ENCODE measurements at regions not wholly inside any gene's neighbourhood (a gene's known extent, or its start where the extent isn't known, plus 50 kb on each side); places are given as distances from the start of the nearest gene placed in this dataset.

- Histone ChIP-seq H3K4me3 (ENCODE audit: low read depth, low read length) (no peak overlapping the region), H3K9me3 (ENCODE audit: control insufficient read depth, insufficient read depth, low read length) (no peaks in the 10 kb centered on the region), H3K27ac (ENCODE audit: low read depth, low read length) (no peak overlapping the region), H3K27me3 (ENCODE audit: control insufficient read depth, insufficient read depth, low read length) (no peaks in the 10 kb centered on the region)
- DNase-seq (ENCODE audit: low read depth, low spot score), result no peak
- CTCF ChIA-PET, result no interaction called here
- POLR2A ChIA-PET, result no interaction called here
- no peak for TF ChIP-seq CTCF (IDR thresholded peaks at IDR 0.05; ENCODE audit: low read depth, low read length)
Observed at GRCh38 chr9:87122947-87123685, 175.8 kb upstream of the GAS1 start.

GRCh38 chr9:87123830-87124229, 176.5 kb upstream of the GAS1 start:
- Histone ChIP-seq H3K27me3 (ENCODE audit: control insufficient read depth, insufficient read depth, low read length) (no peaks in the 10 kb centered on the region), H3K4me3 (ENCODE audit: low read depth, low read length) (no peak overlapping the region), H3K27ac (ENCODE audit: low read depth, low read length) (no peak overlapping the region), H3K9me3 (ENCODE audit: control insufficient read depth, insufficient read depth, low read length) (no peaks in the 10 kb centered on the region)
- TF ChIP-seq CTCF (IDR thresholded peaks at IDR 0.05; ENCODE audit: low read depth, low read length), result no peak
- ChIA-PET POLR2A (no interaction called here), CTCF (interaction anchor here (0.5 kb wide), 1 partner anchor 504 kb away, joined by 3 read pairs; no protein-coding TSS in a partner anchor)
- no peak for DNase-seq (ENCODE audit: low read depth, low spot score)

GRCh38 chr9:87125819-87126218, 178.5 kb upstream of the GAS1 start:
- CTCF ChIA-PET, result no interaction called here
- POLR2A ChIA-PET, result interaction anchor here (0.7 kb wide), 1 partner anchor 329 kb away, joined by 4 read pairs; no protein-coding TSS in a partner anchor
- no peaks in the 10 kb centered on the region for H3K9me3 ChIP-seq (ENCODE audit: control insufficient read depth, insufficient read depth, low read length)
- no peak overlapping the region for H3K4me3 ChIP-seq (ENCODE audit: low read depth, low read length)
- no peak for DNase-seq (ENCODE audit: low read depth, low spot score)
- H3K27ac ChIP-seq (ENCODE audit: low read depth, low read length), result no peak overlapping the region
- no peak for TF ChIP-seq CTCF (IDR thresholded peaks at IDR 0.05; ENCODE audit: low read depth, low read length)
- H3K27me3 ChIP-seq (ENCODE audit: control insufficient read depth, insufficient read depth, low read length), result no peaks in the 10 kb centered on the region

- ChIA-PET CTCF (no interaction called here), POLR2A (no interaction called here)
- Histone ChIP-seq H3K9me3 (ENCODE audit: control insufficient read depth, insufficient read depth, low read length) (no peaks in the 10 kb centered on the region), H3K27me3 (ENCODE audit: control insufficient read depth, insufficient read depth, low read length) (no peaks in the 10 kb centered on the region), H3K4me3 (ENCODE audit: low read depth, low read length) (no peak overlapping the region), H3K27ac (ENCODE audit: low read depth, low read length) (no peak overlapping the region)
- TF ChIP-seq CTCF (IDR thresholded peaks at IDR 0.05; ENCODE audit: low read depth, low read length), result no peak
- DNase-seq (ENCODE audit: low read depth, low spot score), result no peak
Observed at GRCh38 chr9:87127543-87127942, 180.2 kb upstream of the GAS1 start.

GRCh38 chr9:87127978-87128614, 180.8 kb upstream of the GAS1 start:
- Histone ChIP-seq H3K27me3 (ENCODE audit: control insufficient read depth, insufficient read depth, low read length) (no peaks in the 10 kb centered on the region), H3K27ac (ENCODE audit: low read depth, low read length) (no peak overlapping the region), H3K4me3 (ENCODE audit: low read depth, low read length) (no peak overlapping the region), H3K9me3 (ENCODE audit: control insufficient read depth, insufficient read depth, low read length) (no peaks in the 10 kb centered on the region)
- POLR2A ChIA-PET, result no interaction called here
- no peak for DNase-seq (ENCODE audit: low read depth, low spot score)
- CTCF ChIA-PET, result no interaction called here
- no peak for TF ChIP-seq CTCF (IDR thresholded peaks at IDR 0.05; ENCODE audit: low read depth, low read length)
